ENCODE measurements at regions not wholly inside any gene's neighbourhood (a gene's known extent, or its start where the extent isn't known, plus 50 kb on each side); places are given as distances from the start of the nearest gene placed in this dataset.

DNA sequence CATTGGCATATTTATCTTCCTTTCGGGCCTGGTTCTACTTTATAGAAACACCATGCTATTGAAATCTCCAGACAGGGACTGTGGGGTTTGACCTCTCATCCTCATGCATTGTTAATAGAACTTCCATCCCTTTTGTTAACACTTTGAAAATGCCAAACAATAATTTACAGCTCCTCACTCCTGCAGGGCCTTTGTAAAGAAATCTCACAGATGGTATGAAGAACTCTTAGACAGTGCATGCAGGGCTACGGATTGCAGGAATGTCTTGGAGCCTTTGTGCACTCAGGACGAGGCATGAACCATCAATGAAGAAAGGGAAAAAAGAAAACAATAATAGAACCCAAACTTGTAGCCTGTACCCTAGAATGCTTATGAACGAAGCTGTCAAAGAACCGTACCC, 92.8 kb upstream of the TMEM47 start:
- TF ChIP-seq, protein P1, sequence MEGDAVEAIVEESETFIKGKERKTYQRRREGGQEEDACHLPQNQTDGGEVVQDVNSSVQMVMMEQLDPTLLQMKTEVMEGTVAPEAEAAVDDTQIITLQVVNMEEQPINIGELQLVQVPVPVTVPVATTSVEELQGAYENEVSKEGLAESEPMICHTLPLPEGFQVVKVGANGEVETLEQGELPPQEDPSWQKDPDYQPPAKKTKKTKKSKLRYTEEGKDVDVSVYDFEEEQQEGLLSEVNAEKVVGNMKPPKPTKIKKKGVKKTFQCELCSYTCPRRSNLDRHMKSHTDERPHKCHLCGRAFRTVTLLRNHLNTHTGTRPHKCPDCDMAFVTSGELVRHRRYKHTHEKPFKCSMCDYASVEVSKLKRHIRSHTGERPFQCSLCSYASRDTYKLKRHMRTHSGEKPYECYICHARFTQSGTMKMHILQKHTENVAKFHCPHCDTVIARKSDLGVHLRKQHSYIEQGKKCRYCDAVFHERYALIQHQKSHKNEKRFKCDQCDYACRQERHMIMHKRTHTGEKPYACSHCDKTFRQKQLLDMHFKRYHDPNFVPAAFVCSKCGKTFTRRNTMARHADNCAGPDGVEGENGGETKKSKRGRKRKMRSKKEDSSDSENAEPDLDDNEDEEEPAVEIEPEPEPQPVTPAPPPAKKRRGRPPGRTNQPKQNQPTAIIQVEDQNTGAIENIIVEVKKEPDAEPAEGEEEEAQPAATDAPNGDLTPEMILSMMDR (IDR thresholded peaks at IDR 0.05; ENCODE audit: poor library complexity), result no peak
- TF ChIP-seq EZH2 (IDR thresholded peaks at IDR 0.05; ENCODE audit: borderline replicate concordance) (no peak), EZH2phosphoT487 (IDR thresholded peaks at IDR 0.05; ENCODE audit: low read depth, severe bottlenecking, unreplicated experiment) (no peak)
